ENCODE measurements at regions not wholly inside any gene's neighbourhood (a gene's known extent, or its start where the extent isn't known, plus 50 kb on each side); places are given as distances from the start of the nearest gene placed in this dataset.

- H3K27me3 Mint-ChIP-seq: no peaks in the 10 kb centered on the region
- H3K4me1 Mint-ChIP-seq: no peaks in the 10 kb centered on the region
- H3K4me3 Mint-ChIP-seq: no peak overlapping the region
- DNase-seq: no peak
- no peak overlapping the region for H3K27ac Mint-ChIP-seq
- H3K36me3 Mint-ChIP-seq: no peaks in the 10 kb centered on the region
- no peak for ATAC-seq
- CTCF ChIA-PET: no interaction called here
- H3K9me3 Mint-ChIP-seq (ENCODE audit: low read depth): peaks cover 10% of the 10 kb centered on the region
Measured at GRCh38 chr5:124297826-124298225, 448.6 kb downstream of the ZNF608 start.

- H3K4me3 Mint-ChIP-seq: no peak overlapping the region
- no peaks in the 10 kb centered on the region for H3K36me3 Mint-ChIP-seq
- H3K27ac Mint-ChIP-seq: no peak overlapping the region
- H3K27me3 Mint-ChIP-seq: no peaks in the 10 kb centered on the region
- H3K9me3 Mint-ChIP-seq (ENCODE audit: low read depth): peaks cover 15% of the 10 kb centered on the region
- DNase-seq (no peak), ATAC-seq (no peak)
- CTCF ChIA-PET: no interaction called here
- H3K4me1 Mint-ChIP-seq: no peaks in the 10 kb centered on the region
Measured at GRCh38 chr5:124292322-124292855, 454.1 kb downstream of the ZNF608 start.

- peaks cover 12% of the 10 kb centered on the region for H3K9me3 Mint-ChIP-seq (ENCODE audit: low read depth)
- CTCF ChIA-PET: no interaction called here
Measured at GRCh38 chr5:124289641-124290311, 456.7 kb downstream of the ZNF608 start.

GRCh38 chr5:124289130-124289529 lies 457.3 kb downstream of the ZNF608 start:
- Mint-ChIP-seq H3K36me3 (no peaks in the 10 kb centered on the region), H3K9me3 (ENCODE audit: low read depth) (peaks cover 8% of the 10 kb centered on the region), H3K4me3 (no peak overlapping the region), H3K27me3 (no peaks in the 10 kb centered on the region), H3K4me1 (no peaks in the 10 kb centered on the region), H3K27ac (no peak overlapping the region)
- CTCF ChIA-PET: no interaction called here
- DNase-seq (no peak), ATAC-seq (no peak)

More at GRCh38 chr5:124289641-124290311, 456.7 kb downstream of the ZNF608 start:
- ATAC-seq: no peak
- Mint-ChIP-seq H3K36me3 (no peaks in the 10 kb centered on the region), H3K4me3 (no peak overlapping the region), H3K4me1 (no peaks in the 10 kb centered on the region), H3K27ac (no peak overlapping the region), H3K27me3 (no peaks in the 10 kb centered on the region)
- DNase-seq: no peak

GRCh38 chr5:124287813-124288212 lies 458.6 kb downstream of the ZNF608 start:
- no peak overlapping the region for H3K27ac Mint-ChIP-seq
- H3K27me3 Mint-ChIP-seq: no peaks in the 10 kb centered on the region
- H3K4me1 Mint-ChIP-seq: no peaks in the 10 kb centered on the region
- CTCF ChIA-PET: no interaction called here
- H3K36me3 Mint-ChIP-seq: no peaks in the 10 kb centered on the region
- H3K4me3 Mint-ChIP-seq: no peak overlapping the region
- DNase-seq (no peak), ATAC-seq (no peak)
- peaks cover 5% of the 10 kb centered on the region for H3K9me3 Mint-ChIP-seq (ENCODE audit: low read depth)

GRCh38 chr5:124285733-124286132 lies 460.7 kb downstream of the ZNF608 start:
- CTCF ChIA-PET: no interaction called here
- ATAC-seq: no peak
- H3K36me3 Mint-ChIP-seq: no peaks in the 10 kb centered on the region
- no peak for DNase-seq
- H3K4me1 Mint-ChIP-seq: no peaks in the 10 kb centered on the region
- H3K9me3 Mint-ChIP-seq (ENCODE audit: low read depth): peaks cover 5% of the 10 kb centered on the region
- no peak overlapping the region for H3K27ac Mint-ChIP-seq
- no peaks in the 10 kb centered on the region for H3K27me3 Mint-ChIP-seq
- no peak overlapping the region for H3K4me3 Mint-ChIP-seq

GRCh38 chr5:124285071-124285470 lies 461.4 kb downstream of the ZNF608 start:
- H3K27ac Mint-ChIP-seq: no peak overlapping the region
- DNase-seq (no peak), ATAC-seq (no peak)
- no peak overlapping the region for H3K4me3 Mint-ChIP-seq
- peaks cover 5% of the 10 kb centered on the region for H3K9me3 Mint-ChIP-seq (ENCODE audit: low read depth)
- no peaks in the 10 kb centered on the region for H3K36me3 Mint-ChIP-seq
- CTCF ChIA-PET: no interaction called here
- no peaks in the 10 kb centered on the region for H3K27me3 Mint-ChIP-seq
- no peaks in the 10 kb centered on the region for H3K4me1 Mint-ChIP-seq

- Mint-ChIP-seq H3K27ac (no peak overlapping the region), H3K27me3 (no peaks in the 10 kb centered on the region), H3K4me3 (no peak overlapping the region), H3K4me1 (no peaks in the 10 kb centered on the region), H3K36me3 (no peaks in the 10 kb centered on the region), H3K9me3 (ENCODE audit: low read depth) (no peaks in the 10 kb centered on the region)
- ATAC-seq: no peak
- no peak for DNase-seq
- CTCF ChIA-PET: no interaction called here
Measured at GRCh38 chr5:124283031-124283430, 463.4 kb downstream of the ZNF608 start.

- no peaks in the 10 kb centered on the region for H3K9me3 Mint-ChIP-seq (ENCODE audit: low read depth)
- ATAC-seq (no peak), DNase-seq (no peak)
- no peaks in the 10 kb centered on the region for H3K4me1 Mint-ChIP-seq
- no peak overlapping the region for H3K4me3 Mint-ChIP-seq
- no peaks in the 10 kb centered on the region for H3K36me3 Mint-ChIP-seq
- no peaks in the 10 kb centered on the region for H3K27me3 Mint-ChIP-seq
- CTCF ChIA-PET: no interaction called here
- H3K27ac Mint-ChIP-seq: no peak overlapping the region
Measured at GRCh38 chr5:124280079-124280478, 466.4 kb downstream of the ZNF608 start.

GRCh38 chr5:124279146-124279876 lies 467.1 kb downstream of the ZNF608 start:
- Mint-ChIP-seq H3K36me3 (no peaks in the 10 kb centered on the region), H3K27ac (no peak overlapping the region), H3K4me1 (no peaks in the 10 kb centered on the region), H3K9me3 (ENCODE audit: low read depth) (no peaks in the 10 kb centered on the region), H3K4me3 (no peak overlapping the region), H3K27me3 (no peaks in the 10 kb centered on the region)
- ATAC-seq (no peak), DNase-seq (no peak)
- CTCF ChIA-PET: no interaction called here

GRCh38 chr5:124278636-124279035 lies 467.8 kb downstream of the ZNF608 start:
- no peaks in the 10 kb centered on the region for H3K27me3 Mint-ChIP-seq
- no peaks in the 10 kb centered on the region for H3K36me3 Mint-ChIP-seq
- H3K4me3 Mint-ChIP-seq: no peak overlapping the region
- H3K4me1 Mint-ChIP-seq: no peaks in the 10 kb centered on the region
- ATAC-seq (no peak), DNase-seq (no peak)
- H3K9me3 Mint-ChIP-seq (ENCODE audit: low read depth): no peaks in the 10 kb centered on the region
- CTCF ChIA-PET: no interaction called here
- H3K27ac Mint-ChIP-seq: no peak overlapping the region

GRCh38 chr5:124277767-124278545 lies 468.5 kb downstream of the ZNF608 start:
- CTCF ChIA-PET: no interaction called here
- Mint-ChIP-seq H3K36me3 (no peaks in the 10 kb centered on the region), H3K9me3 (ENCODE audit: low read depth) (no peaks in the 10 kb centered on the region), H3K27ac (no peak overlapping the region), H3K4me1 (no peaks in the 10 kb centered on the region), H3K27me3 (no peaks in the 10 kb centered on the region), H3K4me3 (no peak overlapping the region)
- DNase-seq (no peak), ATAC-seq (no peak)

GRCh38 chr5:124276166-124276565 lies 470.3 kb downstream of the ZNF608 start:
- CTCF ChIA-PET: no interaction called here
- H3K4me1 Mint-ChIP-seq: no peaks in the 10 kb centered on the region
- no peak overlapping the region for H3K27ac Mint-ChIP-seq
- ATAC-seq (no peak), DNase-seq (no peak)
- H3K9me3 Mint-ChIP-seq (ENCODE audit: low read depth): no peaks in the 10 kb centered on the region
- no peaks in the 10 kb centered on the region for H3K36me3 Mint-ChIP-seq
- H3K27me3 Mint-ChIP-seq: no peaks in the 10 kb centered on the region
- H3K4me3 Mint-ChIP-seq: no peak overlapping the region

- no peak overlapping the region for H3K27ac Mint-ChIP-seq
- CTCF ChIA-PET: no interaction called here
Measured at GRCh38 chr5:124274949-124275348, 471.5 kb downstream of the ZNF608 start.

More at GRCh38 chr5:124274949-124275348, 471.5 kb downstream of the ZNF608 start:
- H3K4me3 Mint-ChIP-seq: no peak overlapping the region
- H3K9me3 Mint-ChIP-seq (ENCODE audit: low read depth): no peaks in the 10 kb centered on the region
- ATAC-seq: no peak
- no peaks in the 10 kb centered on the region for H3K27me3 Mint-ChIP-seq
- no peak for DNase-seq
- no peaks in the 10 kb centered on the region for H3K36me3 Mint-ChIP-seq
- no peaks in the 10 kb centered on the region for H3K4me1 Mint-ChIP-seq
